DND-41 (cell line): ENCODE measurements at regions not wholly inside any gene's neighbourhood (a gene's known extent, or its start where the extent isn't known, plus 50 kb on each side); places are given as distances from the start of the nearest gene placed in this dataset.

Experiments
- ATAC-seq: fragments of 200-7000 bp; cut with Tn5 transposase; 3 replicates; pipeline ENCODE4 v1.9.1; 2021; ENCODE audit warnings: low read depth; ENCODE audit not compliant: insufficient read depth
- DNase-seq: peaks from one replicate; pipeline ENCODE4 v3.0.0-alpha.2; 2020
- H2AFZ ChIP-seq: 2 replicates; pipeline ENCODE4 v1.6.0; 2012; ENCODE audit warnings: low read depth, low read length
- H3K27ac ChIP-seq: 2 replicates; pipeline ENCODE4 v1.5.1; 2012; ENCODE audit warnings: low read length, inconsistent platforms
- H3K27me3 ChIP-seq: fragments of 200-600 bp; sonication (generic); 2 replicates; pipeline ENCODE4 v1.6.0; 2012; ENCODE audit warnings: low read length, mild to moderate bottlenecking, inconsistent platforms; ENCODE audit not compliant: insufficient read depth, poor library complexity
- H3K36me3 ChIP-seq: 2 replicates; pipeline ENCODE4 v1.5.1; 2012; ENCODE audit warnings: low read length, inconsistent platforms; ENCODE audit not compliant: insufficient read depth
- H3K4me1 ChIP-seq: 2 replicates; pipeline ENCODE4 v1.5.1; 2012; ENCODE audit warnings: mild to moderate bottlenecking, low read length; ENCODE audit not compliant: insufficient read depth
- H3K4me2 ChIP-seq: 2 replicates; pipeline ENCODE4 v1.6.0; 2012; ENCODE audit warnings: mild to moderate bottlenecking, moderate library complexity, low read length, inconsistent platforms; ENCODE audit not compliant: insufficient read depth
- H3K4me3 ChIP-seq, 2 experiments: fragments of 200-600 bp in 1 of 2; shearing (Covaris generic) in 1 of 2; 2 replicates each; pipeline ENCODE4 v1.5.1; 2012 to 2016; ENCODE audit warnings: inconsistent platforms in 2 of 2, low read length in 2 of 2, mild to moderate bottlenecking in 2 of 2, low read depth in 1 of 2, moderate library complexity in 1 of 2
- H3K79me2 ChIP-seq: 2 replicates; pipeline ENCODE4 v1.6.0; 2012; ENCODE audit warnings: low read length, inconsistent platforms; ENCODE audit not compliant: insufficient read depth
- H3K9ac ChIP-seq: 2 replicates; pipeline ENCODE4 v1.6.0; 2012; ENCODE audit warnings: low read depth, mild to moderate bottlenecking, inconsistent platforms, low read length, moderate library complexity
- H3K9me3 ChIP-seq: 2 replicates; pipeline ENCODE4 v1.5.1; 2012; ENCODE audit warnings: low read length, moderate library complexity, mild to moderate bottlenecking, inconsistent platforms; ENCODE audit not compliant: insufficient read depth, severe bottlenecking
- H4K20me1 ChIP-seq: 2 replicates; pipeline ENCODE4 v1.6.0; 2012; ENCODE audit warnings: low read length; ENCODE audit not compliant: insufficient read depth
- EZH2 ChIP-seq: IDR thresholded peaks from 3 replicates; pipeline ENCODE4 v1.6.1; 2012; ENCODE audit warnings: borderline replicate concordance, low read depth, mild to moderate bottlenecking, moderate library complexity, low read length, inconsistent platforms; ENCODE audit not compliant: severe bottlenecking
- TF ChIP-seq, protein P1 (sequence below): IDR thresholded peaks from 2 replicates; pipeline ENCODE4 v1.5.1; 2012; ENCODE audit warnings: borderline replicate concordance, low read length, moderate library complexity, mild to moderate bottlenecking; ENCODE audit not compliant: poor library complexity, severe bottlenecking; ENCODE audit errors: extremely low read depth

DNA sequence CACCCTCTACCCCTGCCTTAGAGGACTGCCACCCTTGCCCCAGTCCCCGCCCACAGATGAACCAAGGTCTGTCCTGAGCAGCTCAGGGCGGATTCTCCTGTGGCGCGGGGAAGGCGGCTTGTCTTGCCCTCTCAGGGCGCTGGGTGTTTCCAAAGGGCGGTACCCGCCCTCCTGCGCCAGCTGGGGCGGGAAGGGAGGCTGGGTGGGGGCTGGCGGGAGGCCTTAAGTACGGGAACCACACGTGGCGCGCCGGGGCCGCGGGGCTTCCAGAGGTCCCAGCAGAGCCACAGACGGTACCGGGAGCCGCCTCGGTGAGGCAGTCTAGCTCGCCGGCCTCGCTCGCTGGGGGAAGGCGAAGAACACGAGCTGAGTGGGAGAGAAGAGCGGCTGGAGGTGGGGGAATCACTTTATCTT is 361.1 kb downstream of the MID1IP1 start:
- Histone ChIP-seq H3K4me2 (no peak overlapping the region), H3K27me3 (no peaks in the 10 kb centered on the region), H3K9ac (no peak overlapping the region), H3K79me2 (no peaks in the 10 kb centered on the region), H3K27ac (no peak overlapping the region), H3K9me3 (no peaks in the 10 kb centered on the region), H3K4me3 (no peak overlapping the region), H2AFZ (no peak overlapping the region), H4K20me1 (no peaks in the 10 kb centered on the region), H3K36me3 (no peaks in the 10 kb centered on the region), H3K4me1 (no peaks in the 10 kb centered on the region)
- DNase-seq (no peak), ATAC-seq (no peak)
- no peak for TF ChIP-seq EZH2
- TF ChIP-seq, protein P1, sequence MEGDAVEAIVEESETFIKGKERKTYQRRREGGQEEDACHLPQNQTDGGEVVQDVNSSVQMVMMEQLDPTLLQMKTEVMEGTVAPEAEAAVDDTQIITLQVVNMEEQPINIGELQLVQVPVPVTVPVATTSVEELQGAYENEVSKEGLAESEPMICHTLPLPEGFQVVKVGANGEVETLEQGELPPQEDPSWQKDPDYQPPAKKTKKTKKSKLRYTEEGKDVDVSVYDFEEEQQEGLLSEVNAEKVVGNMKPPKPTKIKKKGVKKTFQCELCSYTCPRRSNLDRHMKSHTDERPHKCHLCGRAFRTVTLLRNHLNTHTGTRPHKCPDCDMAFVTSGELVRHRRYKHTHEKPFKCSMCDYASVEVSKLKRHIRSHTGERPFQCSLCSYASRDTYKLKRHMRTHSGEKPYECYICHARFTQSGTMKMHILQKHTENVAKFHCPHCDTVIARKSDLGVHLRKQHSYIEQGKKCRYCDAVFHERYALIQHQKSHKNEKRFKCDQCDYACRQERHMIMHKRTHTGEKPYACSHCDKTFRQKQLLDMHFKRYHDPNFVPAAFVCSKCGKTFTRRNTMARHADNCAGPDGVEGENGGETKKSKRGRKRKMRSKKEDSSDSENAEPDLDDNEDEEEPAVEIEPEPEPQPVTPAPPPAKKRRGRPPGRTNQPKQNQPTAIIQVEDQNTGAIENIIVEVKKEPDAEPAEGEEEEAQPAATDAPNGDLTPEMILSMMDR = no peak

DNA sequence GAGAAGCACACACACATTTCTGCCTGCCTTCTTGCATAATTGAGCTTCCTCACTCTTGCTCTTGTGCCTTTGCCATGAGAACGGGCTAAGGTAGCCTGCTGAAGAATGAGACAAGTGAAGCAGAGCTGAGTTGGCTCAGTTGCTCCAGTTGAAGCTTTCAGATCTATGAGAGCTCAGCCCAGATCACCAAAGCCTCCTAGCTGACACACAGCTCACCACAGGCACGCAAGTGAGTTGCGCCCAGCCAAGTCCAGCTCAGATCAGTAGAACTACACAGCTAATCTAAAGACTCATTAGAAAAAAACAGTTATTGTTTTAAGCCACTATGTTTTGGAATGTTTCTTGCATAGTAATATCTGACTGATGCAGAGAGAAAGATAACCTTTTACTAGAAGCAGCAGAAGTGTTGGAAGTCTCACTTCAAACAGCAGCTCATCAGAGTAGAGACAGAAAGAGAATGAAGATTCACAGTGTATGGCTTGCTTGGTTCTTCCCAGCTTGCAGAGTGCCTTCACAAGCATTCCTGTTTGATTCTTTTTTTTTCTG is 362.4 kb downstream of the MID1IP1 start:
- H3K27me3 ChIP-seq = no peaks in the 10 kb centered on the region
- DNase-seq (no peak), ATAC-seq (no peak)
- no peak overlapping the region for H3K4me2 ChIP-seq
- H3K9me3 ChIP-seq = no peaks in the 10 kb centered on the region
- no peaks in the 10 kb centered on the region for H3K36me3 ChIP-seq
- H3K4me3 ChIP-seq = no peak overlapping the region
- no peak overlapping the region for H3K9ac ChIP-seq
- no peaks in the 10 kb centered on the region for H3K79me2 ChIP-seq
- TF ChIP-seq, protein P1 = no peak
- no peak for TF ChIP-seq EZH2
- H3K27ac ChIP-seq = no peak overlapping the region
- H4K20me1 ChIP-seq = no peaks in the 10 kb centered on the region
- no peak overlapping the region for H2AFZ ChIP-seq
- no peaks in the 10 kb centered on the region for H3K4me1 ChIP-seq

DNA sequence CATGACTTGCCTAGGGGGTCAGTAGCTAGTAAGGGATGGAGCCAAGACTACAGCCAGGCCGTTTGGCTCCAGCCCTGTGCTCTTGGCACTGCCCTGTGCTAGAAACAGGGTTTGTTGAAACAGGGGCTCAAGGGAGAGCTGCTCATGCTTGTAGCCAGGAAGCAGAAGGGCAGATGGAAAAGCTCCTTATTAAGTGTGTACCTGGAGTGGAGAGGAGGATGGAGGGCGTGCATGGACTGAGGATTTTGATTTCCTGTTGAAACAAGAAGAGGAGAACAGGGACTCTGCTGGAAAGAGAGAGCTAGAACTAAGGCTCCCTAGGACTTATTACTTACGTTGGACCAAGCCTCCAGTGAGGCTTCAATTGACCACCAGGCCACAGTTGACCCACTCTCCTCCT is 363.0 kb downstream of the MID1IP1 start:
- H3K4me3 ChIP-seq = no peak overlapping the region
- H3K27ac ChIP-seq = no peak overlapping the region
- ATAC-seq (no peak), DNase-seq (no peak)
- no peaks in the 10 kb centered on the region for H4K20me1 ChIP-seq
- H3K4me2 ChIP-seq = no peak overlapping the region
- H3K79me2 ChIP-seq = no peaks in the 10 kb centered on the region
- no peaks in the 10 kb centered on the region for H3K9me3 ChIP-seq
- no peaks in the 10 kb centered on the region for H3K4me1 ChIP-seq
- TF ChIP-seq, protein P1 = no peak
- no peaks in the 10 kb centered on the region for H3K27me3 ChIP-seq
- no peak overlapping the region for H3K9ac ChIP-seq
- H3K36me3 ChIP-seq = no peaks in the 10 kb centered on the region
- H2AFZ ChIP-seq = no peak overlapping the region

DNA sequence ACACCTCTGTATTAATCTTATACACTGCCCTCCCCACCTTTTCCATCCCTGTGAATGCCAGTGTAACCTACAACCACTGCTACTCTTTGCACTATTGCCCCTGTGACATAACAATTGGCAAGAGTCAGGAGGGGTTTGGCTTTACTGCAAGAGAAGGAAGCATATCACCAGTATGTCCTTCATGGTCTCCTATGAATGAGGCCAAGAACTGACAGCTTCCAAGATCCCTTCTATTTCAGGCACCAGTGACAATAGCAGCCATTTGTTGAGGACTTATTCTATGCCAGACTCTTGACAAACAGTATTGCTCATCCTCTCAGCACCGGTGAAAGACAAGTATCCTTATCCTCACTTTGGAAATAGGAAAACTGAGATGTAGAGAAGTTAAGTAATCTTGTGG is 363.9 kb downstream of the MID1IP1 start:
- Histone ChIP-seq H3K4me1 (no peaks in the 10 kb centered on the region), H3K27me3 (no peaks in the 10 kb centered on the region), H3K27ac (no peak overlapping the region), H3K79me2 (no peaks in the 10 kb centered on the region), H4K20me1 (no peaks in the 10 kb centered on the region), H3K4me2 (no peak overlapping the region), H3K36me3 (no peaks in the 10 kb centered on the region), H3K9me3 (no peaks in the 10 kb centered on the region), H2AFZ (no peak overlapping the region), H3K4me3 (no peak overlapping the region), H3K9ac (no peak overlapping the region)
- ATAC-seq (no peak), DNase-seq (no peak)
- TF ChIP-seq, protein P1 = no peak
- TF ChIP-seq EZH2 = no peak
